IMR-90 (cell line): ENCODE measurements at regions not wholly inside any gene's neighbourhood (a gene's known extent, or its start where the extent isn't known, plus 50 kb on each side); places are given as distances from the start of the nearest gene placed in this dataset.

Experiments used
- ATAC-seq: fragments of 200-7000 bp; cut with Tn5 transposase; 2 replicates; pipeline ENCODE4 v1.9.1; 2020; ENCODE audit warnings: low read depth, mild to moderate bottlenecking, moderate library complexity
- BruUV-seq: library from RNA; stranded (reverse); fragments of 400-500 nt; replicated peaks from 2 replicates; lab custom pipeline; 2021; lab: Mats Ljungman, UMichigan
- CTCF ChIA-PET: fragments of 300-600 bp; formaldehyde crosslinking; extraction: SDS; loops from one replicate; lab custom pipeline; 2021; ENCODE audit warnings: antibody characterized with exemption; lab: Yijun Ruan, JAX
- POLR2A ChIA-PET: fragments of 300-600 bp; sonication (Branson Sonifier 250); formaldehyde crosslinking; loops from one replicate; lab custom pipeline; 2022; ENCODE audit warnings: antibody characterized with exemption; ENCODE audit not compliant: unreplicated experiment; lab: Charles Lee
- DNase-seq: peaks from one replicate; pipeline ENCODE4 v3.0.0; 2013
- H2AFZ ChIP-seq: replicated peaks from 2 replicates; pipeline ENCODE3; 2013; ENCODE audit warnings: low read length, mild to moderate bottlenecking; ENCODE audit not compliant: poor library complexity
- H2AK5ac ChIP-seq: 2 replicates; pipeline ENCODE4 v1.6.1; 2013; ENCODE audit warnings: low read depth, low read length, inconsistent platforms
- H2AK9ac ChIP-seq: replicated peaks from 2 replicates; pipeline ENCODE3; 2013; ENCODE audit warnings: mild to moderate bottlenecking, low read depth, low read length, moderate library complexity; ENCODE audit not compliant: poor library complexity
- H2BK120ac ChIP-seq: 2 replicates; pipeline ENCODE4 v1.6.1; 2013; ENCODE audit warnings: low read depth, low read length, inconsistent platforms
- H2BK15ac ChIP-seq: 3 replicates; pipeline ENCODE4 v1.6.1; 2013; ENCODE audit warnings: low read depth, low read length, inconsistent platforms
- H2BK20ac ChIP-seq: 2 replicates; pipeline ENCODE4 v1.6.1; 2013; ENCODE audit warnings: low read depth, mild to moderate bottlenecking, inconsistent platforms, low read length, moderate library complexity
- H2BK5ac ChIP-seq: 2 replicates; pipeline ENCODE4 v1.6.1; 2013; ENCODE audit warnings: mild to moderate bottlenecking, low read depth, low read length, inconsistent platforms; ENCODE audit not compliant: poor library complexity, severe bottlenecking
- H3K14ac ChIP-seq: replicated peaks from 2 replicates; pipeline ENCODE4 v1.6.1; 2013; ENCODE audit warnings: low read depth, low read length, inconsistent platforms
- H3K18ac ChIP-seq: 2 replicates; pipeline ENCODE4 v1.6.1; 2013; ENCODE audit warnings: low read depth, low read length, control low read depth
- H3K23ac ChIP-seq: 2 replicates; pipeline ENCODE4 v1.6.1; 2013; ENCODE audit warnings: low read depth, low read length, inconsistent platforms
- H3K27ac ChIP-seq: 2 replicates; pipeline ENCODE4 v1.5.1; 2013; ENCODE audit warnings: mild to moderate bottlenecking, control low read depth, low read length; ENCODE audit not compliant: insufficient read depth
- H3K27me3 ChIP-seq: 2 replicates; pipeline ENCODE4 v1.6.1; 2013; ENCODE audit warnings: low read length; ENCODE audit not compliant: control insufficient read depth, insufficient read depth
- H3K36me3 ChIP-seq: 2 replicates; pipeline ENCODE4 v1.6.1; 2013; ENCODE audit warnings: low read length, mixed read lengths; ENCODE audit not compliant: control insufficient read depth, insufficient read depth
- H3K4ac ChIP-seq: 2 replicates; pipeline ENCODE4 v1.6.1; 2013; ENCODE audit warnings: low read depth, low read length, inconsistent platforms
- H3K4me1 ChIP-seq: 2 replicates; pipeline ENCODE4 v1.6.1; 2013; ENCODE audit warnings: low read length, mixed read lengths; ENCODE audit not compliant: control insufficient read depth, insufficient read depth
- H3K4me2 ChIP-seq: 2 replicates; pipeline ENCODE4 v1.6.1; 2013; ENCODE audit warnings: low read depth, mild to moderate bottlenecking, control low read depth, low read length, moderate library complexity
- H3K4me3 ChIP-seq: 2 replicates; pipeline ENCODE4 v1.5.1; 2013; ENCODE audit warnings: low read depth, mild to moderate bottlenecking, control low read depth, low read length, moderate library complexity; ENCODE audit not compliant: insufficient read depth
- H3K56ac ChIP-seq: 2 replicates; pipeline ENCODE4 v1.6.1; 2013; ENCODE audit warnings: low read length, inconsistent platforms; ENCODE audit not compliant: insufficient read depth; ENCODE audit errors: extremely low read depth
- H3K79me1 ChIP-seq, 2 experiments: 2 replicates each; pipeline ENCODE4 v1.6.1; 2013; ENCODE audit warnings: low read length in 2 of 2, inconsistent platforms in 1 of 2, low read depth in 1 of 2
- H3K9ac ChIP-seq: 2 replicates; pipeline ENCODE4 v1.6.1; 2013; ENCODE audit warnings: low read depth, low read length, control low read depth
- H3K9me1 ChIP-seq: 2 replicates; pipeline ENCODE4 v1.6.1; 2013; ENCODE audit warnings: low read length, inconsistent platforms; ENCODE audit not compliant: insufficient read depth
- H3K9me3 ChIP-seq: 2 replicates; pipeline ENCODE4 v1.6.1; 2013; ENCODE audit warnings: low read length; ENCODE audit not compliant: control insufficient read depth, insufficient read depth
- H4K20me1 ChIP-seq: 2 replicates; pipeline ENCODE4 v1.6.1; 2013; ENCODE audit warnings: low read length, inconsistent platforms; ENCODE audit not compliant: insufficient read depth
- H4K5ac ChIP-seq: 2 replicates; pipeline ENCODE4 v1.6.1; 2013; ENCODE audit warnings: mild to moderate bottlenecking, low read depth, low read length, control low read depth
- H4K8ac ChIP-seq, 2 experiments: 2 replicates each; pipeline ENCODE4 v1.6.1; 2013; ENCODE audit warnings: low read depth in 2 of 2, low read length in 2 of 2, control low read depth in 1 of 2, inconsistent platforms in 1 of 2
- H4K91ac ChIP-seq: 2 replicates; pipeline ENCODE4 v1.6.1; 2013; ENCODE audit warnings: low read depth, low read length, inconsistent platforms; ENCODE audit not compliant: insufficient read depth
- BHLHE40 ChIP-seq: fragments of 150-350 bp; IDR thresholded peaks from 2 replicates; pipeline ENCODE4 v1.6.1; 2016; ENCODE audit warnings: mild to moderate bottlenecking, low read depth, low read length
- CHD1 ChIP-seq: IDR thresholded peaks from 2 replicates; pipeline ENCODE4 v1.6.1; 2012; ENCODE audit warnings: low read depth, low read length, improper control_type of control experiment
- ELK1 ChIP-seq: fragments of 150-350 bp; IDR thresholded peaks from 2 replicates; pipeline ENCODE4 v1.6.1; 2016; ENCODE audit warnings: low read depth, mild to moderate bottlenecking, low read length, moderate library complexity, borderline replicate concordance
- MAFK ChIP-seq: IDR thresholded peaks from 2 replicates; pipeline ENCODE4 v1.6.1; 2012; ENCODE audit warnings: low read depth, low read length, improper control_type of control experiment
- NFE2L2 ChIP-seq: fragments of 150-350 bp; IDR thresholded peaks from 2 replicates; pipeline ENCODE4 v1.6.1; 2016; ENCODE audit warnings: low read depth, mild to moderate bottlenecking, low read length
- RAD21 ChIP-seq: IDR thresholded peaks from 2 replicates; pipeline ENCODE4 v1.6.1; 2012; ENCODE audit warnings: low read length, improper control_type of control experiment
- RCOR1 ChIP-seq: IDR thresholded peaks from 2 replicates; pipeline ENCODE4 v1.6.1; 2012; ENCODE audit warnings: mild to moderate bottlenecking, low read length, improper control_type of control experiment; ENCODE audit not compliant: insufficient replicate concordance
- SMC3 ChIP-seq: fragments of 150-350 bp; IDR thresholded peaks from 2 replicates; pipeline ENCODE4 v1.6.1; 2016; ENCODE audit warnings: low read depth, mild to moderate bottlenecking, antibody characterized with exemption, low read length, moderate library complexity
- WGBS, 2 experiments: methylation state at CpG; one replicate each; pipeline versions ENCODE4 v1.1.5 to v1.1.7; 2013; ENCODE audit warnings: missing lambda C conversion rate in 2 of 2; ENCODE audit not compliant: insufficient read length in 1 of 2; ENCODE audit errors: extremely low coverage in 2 of 2; 5-methylcytosine and 5-hydroxymethylcytosine counted together
- dilution Hi-C: fragments of 300-500 bp; cut with HindIII; formaldehyde crosslinking; loops from one replicate; pipeline ENCODE4 v1.14.3; 2018; ENCODE audit warnings: low sequenced_read_pairs; ENCODE audit not compliant: unreplicated experiment
- in situ Hi-C: fragments of 300-500 bp; cut with MboI; formaldehyde crosslinking; loops from 3 replicates; pipeline ENCODE4 v1.14.3; 2019; ENCODE audit warnings: low sequenced_read_pairs, inconsistent platforms, mixed read lengths
- intact Hi-C: fragments of 100-400 bp; cut with micrococcal nuclease; formaldehyde crosslinking; loops from 2 replicates; pipeline ENCODE4 v1.10.0; 2022
- TF ChIP-seq, protein P1 (sequence below): fragments of 150-350 bp; IDR thresholded peaks from 2 replicates; pipeline ENCODE4 v1.6.1; 2017; ENCODE audit warnings: mild to moderate bottlenecking, antibody characterized with exemption, low read length, low read depth

- ATAC-seq (no peak), DNase-seq (no peak)
- intact Hi-C loops (no loop called here), dilution Hi-C loops (no loop called here), in situ Hi-C loops (no loop called here)
- H3K9me3 ChIP-seq, result no peaks in the 10 kb centered on the region
- no peak overlapping the region for H3K4me2 ChIP-seq
- H3K36me3 ChIP-seq, result no peaks in the 10 kb centered on the region
- no peak overlapping the region for H2AK9ac ChIP-seq
- POLR2A ChIA-PET, result no interaction called here
- no peak overlapping the region for H3K14ac ChIP-seq
- no peak overlapping the region for H2AK5ac ChIP-seq
- H4K8ac ChIP-seq, result no peak overlapping the region
- H3K79me1 ChIP-seq, result no peaks in the 10 kb centered on the region
- CTCF ChIA-PET, result interaction anchor here (0.7 to 1.8 kb wide), 2 partner anchors 9 kb away, joined by 3 to 4 read pairs; no protein-coding TSS in a partner anchor
- no peak overlapping the region for H3K4ac ChIP-seq
- H3K18ac ChIP-seq, result no peak overlapping the region
- no peak overlapping the region for H3K9ac ChIP-seq
- H4K91ac ChIP-seq, result no peak overlapping the region
- no peak overlapping the region for H4K5ac ChIP-seq
- WGBS, 2 experiments, result no CpG with 5 or more reads among the region's 4 CpGs
- no peaks in the 10 kb centered on the region for H3K9me1 ChIP-seq
- no peak overlapping the region for H3K4me3 ChIP-seq
- no peak overlapping the region for H2BK120ac ChIP-seq
- H3K27ac ChIP-seq, result no peak overlapping the region
- H3K4me1 ChIP-seq, result no peaks in the 10 kb centered on the region
- H3K23ac ChIP-seq, result no peak overlapping the region
- H2BK5ac ChIP-seq, result no peak overlapping the region
- no peak overlapping the region for H2BK20ac ChIP-seq
- TF ChIP-seq BHLHE40, result no peak
- TF ChIP-seq MAFK, result no peak
- no peak for TF ChIP-seq RCOR1
- TF ChIP-seq RAD21, result no peak
- TF ChIP-seq CHD1, result no peak
- no peak for TF ChIP-seq NFE2L2
- TF ChIP-seq, protein P1, sequence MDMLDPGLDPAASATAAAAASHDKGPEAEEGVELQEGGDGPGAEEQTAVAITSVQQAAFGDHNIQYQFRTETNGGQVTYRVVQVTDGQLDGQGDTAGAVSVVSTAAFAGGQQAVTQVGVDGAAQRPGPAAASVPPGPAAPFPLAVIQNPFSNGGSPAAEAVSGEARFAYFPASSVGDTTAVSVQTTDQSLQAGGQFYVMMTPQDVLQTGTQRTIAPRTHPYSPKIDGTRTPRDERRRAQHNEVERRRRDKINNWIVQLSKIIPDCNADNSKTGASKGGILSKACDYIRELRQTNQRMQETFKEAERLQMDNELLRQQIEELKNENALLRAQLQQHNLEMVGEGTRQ, result no peak
- no peak for TF ChIP-seq ELK1
- no peak for TF ChIP-seq SMC3
- H3K27me3 ChIP-seq, result no peaks in the 10 kb centered on the region
- H3K56ac ChIP-seq, result no peak overlapping the region
- H2BK15ac ChIP-seq, result no peak overlapping the region
- BruUV-seq, result no TSS peak
- H4K20me1 ChIP-seq, result no peaks in the 10 kb centered on the region
- H2AFZ ChIP-seq, result no peak overlapping the region
Measured at GRCh38 chr1:189971656-189972055, 506.0 kb downstream of the BRINP3 start.
